Effector CD4-positive, alpha-beta T cell (primary cell): ENCODE measurements at regions not wholly inside any gene's neighbourhood (a gene's known extent, or its start where the extent isn't known, plus 50 kb on each side); places are given as distances from the start of the nearest gene placed in this dataset.
"Not testable (repeated sequence)": the region's sequence is repeated elsewhere in the genome, so short reads cannot be mapped to it uniquely, and the experiment has no call there.

Experiments used
- DNase-seq: peaks from one replicate; pipeline ENCODE4 v3.0.0-alpha.2; 2020

GRCh38 chr3:106328224-106328623, 459.4 kb upstream of the CBLB start:
- no peak for DNase-seq

DNA sequence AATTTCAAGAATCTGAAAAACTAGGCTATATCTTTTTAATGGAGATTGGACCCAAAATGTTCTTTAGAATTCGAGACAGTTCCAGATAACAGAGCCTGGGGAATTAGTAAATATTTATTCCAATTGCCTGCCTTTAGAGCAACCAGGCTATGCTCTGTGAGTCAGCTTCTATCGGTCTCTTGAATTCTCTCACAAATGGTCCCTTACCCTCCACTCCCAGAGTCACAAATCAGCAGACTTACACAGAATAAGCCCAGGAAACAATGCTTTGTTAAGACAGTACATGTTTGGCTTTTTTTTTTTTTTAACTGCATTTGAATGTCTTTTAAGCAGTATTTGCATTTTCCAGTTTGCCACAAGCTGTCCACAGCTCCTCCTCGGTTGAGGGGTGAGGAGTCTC, 460.7 kb upstream of the CBLB start:
- no peak for DNase-seq

DNA sequence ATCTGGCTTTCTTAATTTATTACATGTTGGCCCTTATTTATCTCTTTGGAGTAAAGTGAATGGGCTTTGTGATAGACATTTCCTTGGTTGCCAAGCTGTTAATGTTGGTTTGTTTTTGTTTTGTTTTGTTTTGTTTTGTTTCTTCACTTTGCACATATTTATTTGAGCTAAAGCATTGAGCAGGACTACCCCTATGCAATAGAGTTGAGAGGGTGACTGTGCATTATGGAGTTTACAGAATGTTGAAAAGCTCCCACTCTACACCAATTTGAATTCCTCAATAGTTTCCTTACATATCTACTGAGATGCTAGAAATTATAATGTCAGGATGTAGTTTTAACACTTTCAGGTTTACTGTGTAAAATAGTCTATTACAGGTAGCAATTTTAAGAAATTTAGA, 462.8 kb upstream of the CBLB start:
- DNase-seq = no peak

DNA sequence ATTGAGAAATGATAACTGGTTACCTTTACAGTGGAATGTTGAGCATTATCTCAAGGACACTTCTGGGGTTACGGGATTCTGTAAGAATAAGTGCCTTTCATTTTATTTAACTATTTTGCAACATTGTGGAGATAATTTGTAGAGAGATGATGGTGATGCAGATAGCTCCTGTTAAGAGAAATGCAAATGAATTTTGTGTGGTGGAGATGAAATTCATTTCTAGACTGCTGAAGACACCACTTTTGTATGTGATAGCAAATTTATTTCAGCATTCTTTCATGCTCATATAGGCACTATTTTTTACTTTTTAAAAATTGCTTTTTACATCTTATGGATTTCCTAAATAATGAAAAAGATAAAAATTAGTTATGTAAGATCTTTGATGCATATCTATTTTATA, 463.3 kb upstream of the CBLB start:
- no peak for DNase-seq

GRCh38 chr3:106332884-106333283, 464.1 kb upstream of the CBLB start:
- no peak for DNase-seq

GRCh38 chr3:106333911-106334618, 465.3 kb upstream of the CBLB start:
- no peak for DNase-seq

DNA sequence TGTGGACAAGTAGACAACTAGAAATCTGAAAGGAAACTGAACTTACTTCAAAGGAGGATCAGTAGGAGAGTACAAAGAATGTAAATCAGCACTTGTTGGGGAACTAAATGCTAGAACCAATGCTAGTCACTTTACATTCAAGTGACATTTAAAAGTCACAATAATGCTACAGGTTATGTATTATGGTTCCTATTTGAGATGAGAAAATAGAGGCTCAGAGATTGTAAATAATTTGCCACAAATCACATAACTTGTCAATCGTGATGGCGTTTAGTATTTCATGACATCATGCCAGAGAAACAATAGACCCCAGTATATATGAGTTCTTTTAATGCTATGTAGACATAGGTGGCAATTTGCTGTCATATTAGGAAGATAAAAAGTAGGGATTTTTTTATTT, 467.8 kb upstream of the CBLB start:
- no peak for DNase-seq

- no peak for DNase-seq
These were observed 468.3 kb upstream of the CBLB start for GRCh38 chr3:106337116-106337515.

DNA sequence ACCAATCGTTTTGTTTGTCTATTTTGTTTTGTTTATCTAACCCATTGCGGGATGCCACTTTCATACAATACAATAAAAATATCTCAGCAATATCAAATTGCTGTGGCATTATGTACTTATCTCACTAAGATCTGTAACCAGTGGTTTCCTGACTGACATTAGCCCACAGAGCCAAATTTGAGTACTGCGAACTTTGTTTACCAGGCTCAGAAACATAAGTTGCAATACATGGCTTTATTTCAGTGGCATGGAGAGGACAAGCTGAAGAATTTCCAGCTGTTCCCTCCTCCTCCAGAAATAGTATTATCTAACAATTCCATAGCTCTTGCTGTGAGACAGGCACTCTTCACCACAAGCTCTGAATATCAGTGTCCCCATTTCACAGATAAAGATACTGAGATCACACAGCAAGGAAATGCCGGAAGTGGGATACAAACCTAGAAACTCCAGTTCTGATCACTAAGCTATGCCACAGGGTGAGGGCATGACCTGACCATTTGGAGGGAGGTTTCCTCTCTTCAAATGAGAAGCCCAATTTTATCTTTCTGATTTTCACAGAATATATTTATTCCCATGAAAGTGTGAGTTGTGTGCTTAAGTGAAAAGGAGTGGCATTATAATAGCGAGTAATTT, 469.9 kb upstream of the CBLB start:
- DNase-seq = no peak

DNA sequence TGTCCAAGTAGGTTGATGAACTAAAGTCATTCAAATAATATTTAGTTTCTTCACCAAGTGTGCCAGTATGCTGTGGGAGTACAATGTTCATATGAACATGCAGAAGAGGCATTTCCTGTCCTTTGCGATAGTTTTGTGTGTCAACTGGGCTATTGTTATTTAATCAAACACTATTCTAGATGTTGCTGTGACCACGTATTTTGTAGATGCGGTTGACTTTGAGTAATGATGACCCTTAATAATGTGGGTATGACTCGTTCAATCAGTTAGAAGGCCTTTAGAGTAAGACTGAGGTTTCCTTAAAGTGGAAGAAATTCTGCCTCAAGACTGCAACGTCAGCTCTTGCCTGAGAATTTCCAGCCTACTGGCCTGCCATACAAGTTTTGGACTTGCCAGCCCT, 470.7 kb upstream of the CBLB start:
- DNase-seq = no peak

DNA sequence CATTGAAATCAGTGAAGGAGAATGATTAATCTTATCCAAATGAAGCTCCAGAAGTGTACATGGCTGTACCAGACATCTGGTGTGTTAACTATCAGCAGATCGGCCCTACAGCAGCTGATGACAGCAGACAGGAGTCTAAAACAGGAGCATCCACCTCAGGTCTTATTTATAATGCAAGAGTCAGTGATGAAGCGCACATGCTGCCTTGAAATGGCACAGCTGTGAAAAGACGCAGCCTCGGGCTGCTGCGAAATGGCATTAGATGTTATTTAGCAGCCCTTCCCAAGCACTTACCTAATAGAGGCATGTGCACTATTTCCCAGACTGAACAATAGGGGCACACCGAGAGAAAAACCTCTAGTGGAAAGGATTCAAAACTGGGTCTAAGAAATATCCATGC, 472.3 kb upstream of the CBLB start:
- no peak for DNase-seq

DNA sequence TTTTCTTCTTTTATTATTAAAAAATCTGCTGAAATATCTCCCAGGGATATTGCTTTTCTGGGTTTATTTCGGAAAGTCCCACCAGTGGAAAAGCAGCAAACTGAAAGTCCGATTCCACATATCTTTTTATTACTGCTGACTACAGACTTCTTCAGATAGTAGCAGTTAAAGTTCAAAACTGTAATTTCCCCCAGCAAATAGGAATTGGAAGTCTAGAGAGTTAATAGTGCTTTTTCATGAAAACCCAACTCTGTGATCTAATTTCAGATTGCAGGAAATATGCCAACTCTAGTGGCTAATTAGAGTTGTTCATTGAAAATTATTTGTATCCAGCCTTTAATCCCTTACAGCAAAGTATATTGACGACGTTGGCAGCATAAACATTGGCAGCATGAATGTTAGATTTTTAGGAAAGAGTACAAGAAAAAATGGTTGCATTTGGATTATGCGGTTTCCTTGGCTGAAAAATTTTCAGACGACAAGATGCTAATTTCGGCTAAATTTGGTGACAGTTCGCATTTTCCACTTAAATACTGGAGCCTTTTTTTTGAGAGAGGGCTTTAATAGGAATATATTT, 472.9 kb upstream of the CBLB start:
- DNase-seq = no peak

DNA sequence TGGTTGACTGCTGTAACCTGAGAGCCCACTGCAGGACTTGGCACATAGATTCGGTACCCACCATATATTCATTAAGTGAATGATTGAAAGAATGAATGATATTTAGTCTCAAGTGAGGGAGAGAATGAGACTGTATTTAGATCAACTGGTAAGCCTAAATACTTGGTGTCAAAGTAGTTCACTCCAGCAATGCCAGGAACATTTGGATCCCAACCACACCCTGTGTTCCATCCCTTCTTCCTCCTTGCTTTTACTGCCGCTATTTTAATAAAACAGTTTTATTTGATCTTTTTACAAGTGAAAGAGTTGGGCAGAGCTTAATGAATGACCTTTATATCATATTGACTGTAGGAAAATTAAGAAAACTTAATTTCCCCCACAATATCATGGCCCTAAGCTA, 473.6 kb upstream of the CBLB start:
- DNase-seq = no peak

GRCh38 chr3:106343811-106344210, 475.0 kb upstream of the CBLB start:
- no peak for DNase-seq

GRCh38 chr3:106345353-106346027, 476.7 kb upstream of the CBLB start:
- no peak for DNase-seq

DNA sequence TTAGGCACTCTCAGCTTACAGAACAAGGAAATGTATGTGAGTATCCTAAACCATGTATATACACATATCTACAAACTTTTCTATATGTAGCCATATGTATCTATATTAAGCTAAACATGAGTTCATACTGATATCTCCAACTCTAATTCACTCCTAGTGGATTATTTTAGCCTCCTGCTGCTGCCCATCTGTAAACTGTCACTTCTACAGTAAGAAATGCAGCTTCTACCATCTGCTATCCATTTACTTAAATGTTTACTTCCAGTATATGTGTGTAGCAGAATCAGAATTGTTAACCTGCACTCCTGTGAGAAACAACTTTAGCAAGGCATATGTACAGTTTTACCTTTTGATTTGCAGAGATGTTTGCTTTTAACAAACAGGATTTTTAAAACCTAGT, 478.5 kb upstream of the CBLB start:
- DNase-seq = no peak

GRCh38 chr3:106348139-106348690, 479.4 kb upstream of the CBLB start:
- DNase-seq = no peak

DNA sequence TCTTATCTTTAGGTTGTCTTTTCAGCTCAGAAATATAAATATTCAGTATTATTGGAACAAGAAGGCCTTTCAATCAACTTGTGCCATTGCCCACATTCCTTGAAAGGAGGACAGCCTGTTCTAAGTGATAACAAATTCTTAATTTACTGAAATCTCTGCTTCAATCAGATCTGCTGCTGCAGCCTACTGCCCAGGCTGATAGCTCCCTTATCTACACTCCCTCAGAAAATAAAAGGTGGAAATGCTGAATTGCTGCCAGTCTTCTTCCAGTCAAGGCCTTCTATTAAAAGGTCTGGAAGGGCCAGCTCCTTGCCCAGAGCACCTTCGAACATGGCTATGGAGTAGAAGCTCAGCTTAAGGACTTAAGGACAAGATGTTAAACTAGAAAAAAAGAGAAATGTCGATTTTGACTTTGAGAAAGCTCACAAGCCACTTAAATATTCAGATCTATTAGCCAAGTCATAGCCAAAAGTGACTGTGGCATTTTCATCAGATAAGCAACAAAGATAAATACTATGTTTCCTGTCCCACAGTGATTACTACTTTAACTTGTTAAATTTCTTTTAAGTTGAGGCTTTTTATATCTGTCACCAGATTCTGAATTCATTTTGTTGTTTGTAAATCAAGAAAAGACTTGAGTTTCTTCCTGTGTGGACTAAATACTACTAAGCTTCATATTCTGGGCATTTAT, 480.5 kb upstream of the CBLB start:
- DNase-seq = no peak

DNA sequence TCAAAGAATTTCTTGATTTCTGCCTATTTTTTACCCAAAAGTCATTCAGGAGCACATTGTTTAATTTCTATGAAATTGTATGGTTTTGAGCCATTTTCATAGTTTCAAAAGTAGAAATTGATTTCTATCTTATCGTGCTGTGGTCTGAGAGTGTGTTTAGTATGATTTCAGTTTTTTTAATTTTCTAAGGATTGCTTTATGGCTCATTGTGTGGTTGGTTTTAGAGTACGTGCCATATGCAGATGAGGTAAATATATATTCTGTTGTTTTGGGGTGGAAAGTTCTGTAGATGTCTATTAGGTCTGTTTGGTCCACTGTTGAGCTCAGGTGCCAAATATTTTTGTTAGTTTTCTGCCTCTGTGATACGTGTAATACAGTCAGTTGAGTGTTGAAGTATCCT, 487.1 kb upstream of the CBLB start:
- DNase-seq = no peak

DNA sequence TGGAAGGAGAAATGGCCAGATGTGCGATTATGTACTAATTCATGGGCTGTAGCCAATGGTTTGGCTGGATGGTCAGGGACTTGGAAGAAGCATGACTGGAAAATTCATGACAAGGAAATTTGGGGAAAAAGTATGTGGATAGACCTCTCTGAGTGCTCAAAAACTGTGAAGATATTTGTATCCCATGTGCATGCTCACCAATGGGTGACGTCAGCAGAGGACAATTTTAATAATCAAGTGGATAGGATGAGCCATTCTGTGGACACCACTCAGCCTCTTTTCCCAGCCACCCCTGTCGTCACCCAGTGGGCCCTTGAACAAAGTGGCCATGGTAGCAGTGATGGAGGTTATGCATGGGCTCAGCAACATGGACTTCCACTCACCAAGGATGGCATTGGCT, 490.9 kb upstream of the CBLB start:
- DNase-seq = no peak

DNA sequence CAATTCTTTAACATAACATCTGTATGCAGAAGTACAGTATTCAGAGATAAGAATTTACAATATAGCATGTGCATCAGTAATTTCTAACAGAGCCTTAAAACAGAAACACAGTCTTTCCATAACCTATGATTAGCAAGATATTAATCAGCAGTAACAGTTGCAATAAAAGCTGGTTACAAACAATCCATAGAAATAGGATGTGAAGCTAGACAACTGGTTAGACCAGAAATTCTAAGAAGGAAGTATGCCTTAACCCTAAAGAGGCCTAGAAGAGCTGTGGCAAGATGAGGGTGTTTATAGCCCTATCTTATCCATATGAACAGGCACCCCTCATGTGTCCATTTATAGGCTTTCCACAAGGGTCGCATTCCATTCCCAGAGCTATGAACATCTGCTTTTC, 492.1 kb upstream of the CBLB start:
- DNase-seq = not testable (repeated sequence)

DNA sequence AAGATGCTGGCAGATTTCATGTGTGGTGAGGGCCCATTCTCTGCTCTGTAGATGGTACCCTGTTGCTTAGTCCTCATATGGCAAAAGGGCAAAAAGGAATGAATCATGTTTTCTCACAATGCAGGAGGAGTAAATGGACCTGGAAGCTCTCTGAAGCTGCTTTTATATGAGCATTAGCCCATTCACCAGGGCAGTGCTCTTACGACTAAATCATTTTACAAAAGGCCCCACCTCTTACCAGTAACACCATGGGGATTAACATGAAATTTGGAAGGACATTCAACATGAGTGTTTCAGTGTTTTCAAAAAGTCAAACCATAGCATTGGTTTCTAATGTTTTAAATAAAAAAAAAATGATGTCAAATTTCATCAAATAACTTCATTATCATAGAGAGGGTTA, 495.7 kb upstream of the CBLB start:
- no peak for DNase-seq

- DNase-seq = no peak
These were observed 496.4 kb upstream of the CBLB start for GRCh38 chr3:106365061-106365691.
